CD4-positive, alpha-beta T cell treated with Interleukin-12 subunit alpha and Interleukin-12 subunit beta, for 1 hour (primary cell): ENCODE measurements at regions not wholly inside any gene's neighbourhood (a gene's known extent, or its start where the extent isn't known, plus 50 kb on each side); places are given as distances from the start of the nearest gene placed in this dataset.
"Not testable (repeated sequence)": the region's sequence is repeated elsewhere in the genome, so short reads cannot be mapped to it uniquely, and the experiment has no call there.

Experiments
- DNase-seq: peaks from one replicate; pipeline ENCODE4 v3.0.0-alpha.2; 2020

DNA sequence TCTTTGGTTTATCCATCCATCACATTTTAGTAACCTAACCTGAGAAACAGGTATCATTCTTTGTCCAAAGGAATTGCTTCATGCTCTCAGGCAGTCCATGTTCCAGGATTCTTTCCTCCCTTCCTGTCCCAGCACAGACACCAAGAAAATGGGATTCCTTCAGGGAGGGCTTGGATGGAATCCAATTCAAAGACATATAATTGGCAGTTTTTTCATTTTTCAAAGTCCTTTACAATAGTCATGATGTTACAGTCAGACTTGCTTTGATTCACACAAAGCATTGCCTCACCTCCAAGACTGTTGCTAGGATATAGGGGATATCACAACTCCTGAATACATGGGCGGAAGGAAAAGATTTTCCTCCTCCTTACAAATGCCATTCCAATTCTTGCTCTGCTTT is 241.4 kb upstream of the ACVR2A start:
- no peak for DNase-seq

DNA sequence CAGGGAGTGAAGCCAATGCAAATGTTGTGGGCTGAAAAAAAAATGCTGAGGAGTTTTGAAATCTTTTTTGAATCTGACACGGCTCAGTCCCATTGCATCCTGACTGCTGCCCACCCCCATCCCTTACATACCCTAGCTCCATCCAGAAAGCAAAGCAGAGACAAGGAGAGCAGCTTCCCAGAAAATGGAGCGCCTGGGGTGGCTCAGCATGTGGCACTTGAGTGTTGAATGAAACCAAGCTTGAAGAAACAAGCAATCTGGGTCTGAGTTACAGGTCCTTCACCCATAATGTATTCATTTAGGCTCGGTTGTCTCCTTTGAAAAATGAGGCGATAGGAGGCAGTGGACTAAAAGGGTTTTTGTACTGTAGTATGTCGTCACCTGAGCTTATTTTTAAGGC is 244.2 kb upstream of the ACVR2A start:
- DNase-seq, result no peak

DNA sequence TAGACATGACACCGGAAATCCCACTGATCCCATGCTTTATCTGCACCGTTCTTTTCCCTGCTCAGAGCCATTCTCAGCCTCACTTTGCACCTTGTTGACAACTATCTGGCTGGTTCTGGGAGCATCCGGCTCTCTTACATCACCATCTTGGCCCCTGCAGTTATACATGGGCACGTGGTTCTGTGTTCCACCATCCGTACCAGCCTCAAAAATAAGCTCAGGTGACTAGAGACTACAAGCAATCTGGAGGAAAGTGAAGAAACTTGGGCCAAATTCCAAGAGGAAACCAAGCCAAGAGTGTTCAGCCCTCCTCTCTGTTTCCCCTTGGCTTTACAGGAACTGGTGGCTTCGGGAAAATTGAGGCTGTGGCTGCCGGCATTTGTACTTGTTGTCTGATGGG is 244.6 kb upstream of the ACVR2A start:
- DNase-seq, result no peak

DNA sequence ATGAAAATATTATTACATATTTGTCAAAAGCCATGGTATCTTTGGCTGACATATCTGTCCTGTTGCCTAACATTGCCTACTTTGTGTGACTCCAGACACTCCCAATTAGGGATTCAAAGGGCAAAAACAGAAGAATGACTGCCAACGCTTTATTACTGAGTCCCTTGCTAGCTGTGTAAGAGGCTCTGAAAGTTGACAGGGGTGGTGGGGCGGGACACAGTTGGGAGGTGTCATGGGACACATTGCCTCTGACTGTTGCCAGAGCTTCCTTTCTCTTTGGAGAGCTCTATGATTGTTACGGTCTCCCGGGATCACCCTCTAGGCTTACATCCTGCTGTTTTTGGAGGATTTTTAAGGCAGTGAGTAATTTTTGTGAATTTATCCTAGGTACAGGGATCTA is 249.6 kb upstream of the ACVR2A start:
- no peak for DNase-seq

DNA sequence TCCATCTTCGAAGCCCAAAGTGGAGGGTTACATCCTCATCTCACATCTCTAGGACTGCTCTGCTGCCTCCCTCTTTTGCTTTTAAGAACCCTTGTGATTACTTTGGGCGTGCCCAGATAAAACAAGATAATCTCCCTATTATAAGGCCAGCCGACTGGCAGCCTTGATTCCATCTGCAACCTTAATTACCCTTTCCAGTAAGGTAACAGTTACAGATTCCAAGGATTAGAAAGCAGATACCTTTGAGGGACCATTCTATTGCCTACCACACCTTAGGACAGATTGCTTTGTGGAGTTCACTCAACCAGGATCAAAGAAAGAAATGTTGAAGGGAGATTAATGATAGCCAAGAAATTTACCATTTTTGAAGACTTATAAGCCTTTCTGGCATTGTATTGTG is 250.8 kb upstream of the ACVR2A start:
- no peak for DNase-seq

DNA sequence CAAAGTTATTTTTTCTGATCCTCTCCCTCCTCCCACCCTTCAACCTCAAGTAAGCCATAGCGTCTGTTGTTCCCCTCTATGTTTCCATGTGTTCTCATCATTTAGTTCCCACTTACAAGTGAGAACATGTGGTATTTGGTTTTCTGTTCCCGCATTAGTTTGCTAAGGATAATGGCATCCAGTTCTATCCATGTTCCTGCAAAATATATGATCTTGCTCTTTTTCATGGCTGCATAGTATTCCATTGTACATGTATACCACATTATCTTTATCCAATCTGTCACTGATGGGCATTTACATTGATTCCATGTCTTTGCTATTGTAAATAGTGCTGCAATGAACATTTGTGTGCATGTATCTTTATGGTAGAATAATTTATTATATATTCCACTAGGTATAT is 252.0 kb upstream of the ACVR2A start:
- not testable (repeated sequence) for DNase-seq

DNA sequence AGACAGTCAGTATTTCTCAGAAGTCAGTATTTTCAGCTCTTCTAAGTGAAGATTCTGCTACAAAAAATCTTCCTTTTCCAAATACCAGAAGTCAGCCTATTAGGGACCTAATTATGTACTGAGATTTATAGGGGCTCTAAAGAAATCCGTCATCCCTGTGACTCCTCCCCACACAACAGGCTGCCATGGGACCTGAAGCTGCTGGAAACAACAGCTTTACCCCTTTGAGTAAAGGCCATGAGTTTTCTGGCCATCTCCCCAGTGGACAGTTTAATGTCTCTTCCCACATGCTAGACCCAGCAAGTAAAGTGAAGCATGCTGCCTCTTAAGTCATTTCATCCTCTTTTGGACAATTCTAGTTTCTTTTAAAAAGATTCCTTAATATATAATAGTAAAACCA is 255.7 kb upstream of the ACVR2A start:
- no peak for DNase-seq

DNA sequence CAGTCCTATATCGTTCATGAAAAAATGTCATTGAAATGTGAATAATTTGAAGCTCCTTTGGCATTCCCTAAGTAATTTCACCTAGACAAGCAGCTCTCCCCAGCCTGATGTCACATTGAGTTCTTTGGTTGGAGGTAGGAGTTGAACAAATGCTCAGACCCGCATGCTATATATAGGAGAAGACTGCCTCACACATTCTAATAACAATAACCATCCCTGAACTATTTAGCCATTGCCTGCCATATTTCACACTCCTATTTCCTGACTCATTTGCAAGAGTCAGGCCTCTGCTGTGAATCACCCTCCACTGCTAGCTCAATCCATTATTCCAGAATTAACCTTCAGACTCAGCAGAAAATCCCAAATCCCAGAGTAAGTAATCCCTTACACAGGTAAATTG is 256.6 kb upstream of the ACVR2A start:
- no peak for DNase-seq

DNA sequence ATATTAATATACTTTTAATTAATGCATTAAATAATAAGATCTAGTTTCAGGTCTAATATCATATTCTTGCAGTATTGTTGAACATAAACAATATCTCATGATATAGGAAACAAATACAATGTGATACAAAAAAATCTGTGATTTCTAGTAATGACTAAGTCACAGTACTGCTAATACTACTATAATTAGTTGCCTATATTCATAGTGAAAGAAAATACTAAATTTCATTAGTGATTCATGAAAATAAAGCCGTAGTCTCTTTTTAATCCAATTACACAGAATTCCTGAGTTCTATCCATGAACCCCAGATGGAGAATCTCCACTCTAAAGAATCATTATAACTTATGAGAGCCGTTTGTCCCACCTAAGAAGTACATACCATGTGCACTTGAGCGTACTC is 266.3 kb upstream of the ACVR2A start:
- no peak for DNase-seq

DNA sequence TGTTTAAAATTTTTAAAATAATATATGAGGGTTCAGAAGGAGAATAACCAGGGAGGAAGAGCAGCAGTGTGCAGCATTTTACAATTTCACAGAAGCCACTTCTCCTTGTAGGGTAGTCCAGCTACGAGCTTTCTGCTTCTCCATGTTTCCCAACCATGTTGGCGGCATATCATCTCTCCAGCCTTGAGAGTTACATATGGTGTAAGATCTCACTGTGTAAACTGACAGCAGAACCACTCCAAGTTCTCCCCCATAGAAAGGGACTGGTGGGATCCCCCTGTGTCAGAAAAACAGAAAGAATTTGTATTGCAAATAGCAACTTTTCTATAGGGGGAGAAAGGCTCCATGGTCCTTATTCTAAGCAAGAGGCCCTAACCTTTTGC is 266.8 kb upstream of the ACVR2A start:
- no peak for DNase-seq

DNA sequence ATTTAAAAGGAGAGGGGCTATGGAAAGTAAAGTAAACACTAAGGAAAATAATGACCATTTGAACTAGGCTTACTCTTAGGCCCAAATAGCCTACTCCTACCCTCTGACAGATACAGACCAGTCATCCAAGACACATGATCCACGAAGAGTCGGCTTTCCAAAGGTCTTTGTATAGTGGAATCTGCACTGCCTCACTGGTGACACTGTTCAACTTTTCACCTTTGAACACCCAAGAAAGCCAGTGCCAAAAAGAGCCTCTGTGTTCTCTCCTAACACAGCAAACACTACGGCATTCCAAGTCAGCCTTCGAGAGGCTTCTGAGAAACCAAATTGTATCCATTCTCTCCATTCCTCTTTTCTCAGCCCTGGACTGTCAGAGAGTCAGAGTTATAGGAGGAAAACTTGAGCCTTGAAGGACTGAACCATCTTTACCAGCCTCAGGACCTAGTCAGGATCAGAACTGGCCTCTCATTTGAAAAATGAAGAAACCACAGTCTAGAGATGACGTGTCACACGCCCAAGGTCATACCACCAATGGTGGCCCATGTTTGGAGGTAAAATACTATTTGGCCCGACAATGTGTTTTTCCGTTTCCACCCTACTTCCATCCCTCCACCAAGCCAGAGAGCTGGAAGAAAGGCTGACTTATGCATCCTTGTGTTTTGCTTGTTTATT is 267.4 kb upstream of the ACVR2A start:
- DNase-seq, result no peak

DNA sequence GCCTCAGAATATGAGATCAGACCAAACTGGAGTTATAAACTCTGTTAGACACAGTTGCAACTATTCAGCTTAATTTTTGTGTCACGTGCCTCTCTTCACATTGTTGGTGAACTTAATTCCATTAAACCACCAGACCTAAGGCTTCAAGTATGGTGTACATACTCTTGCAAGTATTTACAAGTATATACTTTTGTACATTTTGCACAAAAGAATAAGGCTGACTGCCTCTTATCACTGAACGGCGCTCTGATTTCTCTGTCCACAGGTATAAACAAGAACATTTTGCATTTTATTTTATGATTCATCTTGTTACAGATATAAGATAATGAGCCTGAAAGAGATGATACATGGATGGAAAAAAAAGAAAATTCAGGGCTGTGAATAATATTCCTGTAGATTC is 269.7 kb upstream of the ACVR2A start:
- no peak for DNase-seq

DNA sequence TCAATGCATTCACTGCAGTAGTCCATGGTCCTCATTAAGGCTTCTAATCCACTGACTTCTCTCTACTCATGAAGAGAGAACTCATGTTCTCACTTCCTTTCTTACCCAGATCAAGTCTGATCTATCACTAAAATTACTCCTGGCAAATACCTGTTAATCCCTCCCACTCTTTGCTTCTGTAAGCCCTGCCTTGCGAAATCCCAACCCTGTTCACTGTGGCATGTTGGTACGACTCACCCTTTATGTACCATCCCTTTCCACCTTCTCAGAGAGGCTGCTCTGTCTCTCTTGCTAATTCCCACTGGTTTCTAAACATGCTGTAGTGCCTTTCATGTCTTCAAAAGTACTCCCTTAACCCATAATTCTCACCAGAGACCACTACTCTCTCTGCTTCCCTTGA is 272.2 kb upstream of the ACVR2A start:
- no peak for DNase-seq

DNA sequence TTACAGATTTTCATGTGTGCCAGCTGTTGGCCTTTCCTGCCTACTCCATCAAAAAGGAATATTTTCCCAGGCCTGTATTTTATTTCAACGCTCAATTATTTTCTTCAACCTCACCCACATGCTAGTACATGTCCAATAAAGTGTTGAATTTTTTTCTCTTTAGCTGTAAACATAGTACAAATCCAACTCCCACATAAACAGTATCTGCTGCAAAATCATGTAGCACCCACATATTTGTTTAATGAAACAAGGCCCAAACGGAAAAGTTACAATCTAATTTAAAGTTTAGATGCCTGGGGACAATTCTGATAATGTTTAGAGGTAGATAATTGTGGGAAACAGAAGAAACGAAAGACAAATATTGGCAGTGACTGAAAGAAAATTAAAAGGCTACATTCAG is 275.4 kb upstream of the ACVR2A start:
- no peak for DNase-seq

DNA sequence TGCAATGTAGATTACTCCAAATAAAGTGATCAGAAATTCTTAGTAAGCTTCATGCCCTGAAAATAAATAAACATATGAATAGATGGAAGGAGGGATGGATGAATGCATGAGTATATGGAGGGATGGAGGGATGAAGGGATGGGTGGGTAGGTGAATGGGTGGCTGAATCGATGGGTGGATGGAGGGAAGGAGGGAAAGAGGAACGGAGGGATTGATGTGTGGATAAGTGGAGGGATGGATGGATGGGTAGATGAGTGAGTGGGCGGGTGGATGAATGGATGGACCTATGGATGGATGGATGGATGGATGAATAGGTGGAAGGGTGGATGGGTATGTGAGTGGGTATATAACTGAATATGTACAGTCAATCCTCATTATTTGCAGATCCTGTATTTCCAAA is 276.7 kb upstream of the ACVR2A start:
- no peak for DNase-seq

DNA sequence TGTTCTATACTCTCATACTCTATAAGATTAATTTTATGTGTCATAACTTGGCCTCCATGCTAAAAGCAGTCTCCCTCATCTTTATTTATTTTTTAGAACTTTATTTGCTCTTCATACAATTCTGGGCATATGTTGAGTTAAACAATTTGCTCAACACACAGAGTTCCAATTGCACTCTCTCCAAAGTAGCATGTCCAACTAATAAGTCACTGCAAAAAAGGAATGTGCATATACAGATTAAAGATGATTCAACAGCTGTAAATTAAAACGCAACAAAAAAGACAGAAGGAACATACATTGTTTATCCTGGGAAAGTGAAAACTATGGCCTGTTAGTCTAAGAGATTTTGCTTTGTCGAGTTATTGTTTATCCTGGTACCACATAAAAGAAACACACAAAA is 277.7 kb upstream of the ACVR2A start:
- no peak for DNase-seq

DNA sequence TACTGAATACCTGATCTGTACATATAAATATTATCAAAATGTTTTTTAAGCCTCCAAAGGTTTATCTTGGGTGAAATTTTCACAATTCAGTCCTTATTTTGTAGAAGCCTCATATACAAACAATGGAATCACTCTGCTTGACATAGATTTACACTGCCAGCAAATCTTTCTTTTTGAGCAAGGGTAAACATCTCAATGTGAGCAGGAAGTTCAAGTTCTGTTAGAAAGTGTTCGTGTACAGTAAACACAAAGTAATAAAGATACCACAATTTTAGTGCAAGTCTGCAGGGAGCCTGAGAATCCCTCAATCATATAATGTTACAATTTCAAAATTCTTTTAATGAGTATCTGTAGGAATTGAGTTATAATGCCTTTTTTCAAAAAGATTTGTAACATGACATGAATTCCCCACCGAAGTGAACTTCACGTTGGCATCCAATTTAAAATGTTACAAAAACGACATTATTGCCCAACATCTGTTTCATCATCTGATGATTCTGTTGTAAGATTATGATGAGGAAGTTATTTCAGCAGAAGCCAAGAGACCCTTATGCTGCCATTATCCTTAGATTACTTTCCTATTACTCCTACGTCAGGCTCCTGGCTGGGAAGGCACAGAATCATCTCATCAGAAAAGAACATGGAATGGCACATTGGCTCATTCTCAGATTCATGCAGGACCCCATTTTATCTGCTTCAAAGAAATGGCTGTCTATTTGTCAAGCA is 283.9 kb upstream of the ACVR2A start:
- no peak for DNase-seq

DNA sequence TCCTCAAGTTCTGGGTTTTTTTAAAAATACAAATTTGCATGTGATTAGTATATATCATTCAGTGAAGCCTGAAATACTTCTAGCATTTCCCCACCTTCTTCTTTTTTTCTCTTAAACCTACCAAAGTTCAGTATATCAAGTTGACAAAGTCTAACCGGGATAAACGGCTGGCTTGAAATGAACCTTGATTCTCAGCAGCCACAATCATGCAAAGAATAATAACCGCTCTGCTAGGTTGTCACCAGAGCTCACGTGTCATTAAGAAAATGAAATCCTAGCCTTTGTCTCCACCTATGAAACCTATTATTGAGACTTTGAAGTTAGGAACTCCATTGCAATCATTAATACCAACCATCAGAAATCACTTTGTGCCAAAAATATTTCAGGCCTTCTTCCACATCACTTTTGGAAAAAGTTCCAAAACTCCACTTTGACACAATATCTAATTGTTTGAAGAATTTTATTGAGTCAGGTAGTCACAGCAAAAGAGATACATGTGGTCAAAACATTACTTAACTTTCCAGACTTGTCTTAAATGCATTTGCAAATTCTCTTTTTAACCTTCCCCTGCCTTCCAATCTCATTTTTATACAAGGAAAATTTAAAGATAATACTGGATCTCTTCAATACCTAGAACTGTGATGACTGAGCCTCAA is 285.6 kb upstream of the ACVR2A start:
- no peak for DNase-seq

DNA sequence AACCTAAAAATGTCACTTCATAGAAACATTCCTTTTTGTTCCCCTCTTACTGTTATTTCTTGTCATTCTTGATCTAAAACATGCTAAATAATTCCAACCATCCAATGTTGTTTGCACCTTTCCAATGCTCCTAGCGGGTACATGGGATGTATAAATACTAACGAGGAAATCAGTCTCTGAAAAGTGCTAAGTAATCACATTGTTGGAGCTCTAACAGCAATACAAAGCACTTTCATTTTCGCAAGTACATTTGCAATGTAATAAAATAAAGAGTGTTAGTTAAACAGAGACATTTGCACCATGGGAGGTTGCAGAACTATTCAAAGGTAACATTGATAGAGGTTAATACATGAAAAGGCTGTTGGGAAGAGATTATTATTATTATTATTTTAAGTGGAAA is 286.2 kb upstream of the ACVR2A start:
- DNase-seq, result no peak

DNA sequence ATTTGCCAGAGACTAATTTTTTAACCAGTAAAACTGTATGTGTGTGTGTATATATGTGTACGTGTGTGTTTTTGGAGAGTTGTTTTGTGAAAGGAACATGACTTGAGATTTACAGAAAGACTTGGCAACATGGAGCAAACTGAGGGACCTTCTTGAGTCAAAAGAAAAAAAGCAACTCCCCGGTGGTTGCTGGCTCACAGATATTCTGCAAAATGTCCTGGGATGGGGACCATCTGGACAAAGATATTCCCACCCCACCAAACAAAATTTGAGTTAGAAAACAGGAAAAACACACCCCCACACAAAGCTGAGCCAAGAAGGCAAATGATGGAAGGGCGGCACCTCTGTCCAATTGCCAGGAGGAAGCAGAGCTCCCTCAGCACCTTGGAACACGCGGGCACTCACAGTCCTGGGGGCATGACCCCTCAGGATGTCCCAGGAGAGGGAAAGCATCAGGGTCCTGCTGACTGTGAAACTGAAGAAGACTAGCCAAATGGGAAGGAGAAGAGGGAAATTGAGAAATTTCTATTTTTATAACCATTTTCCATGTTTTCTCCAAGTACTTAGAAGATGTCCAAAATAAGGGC is 290.2 kb upstream of the ACVR2A start:
- DNase-seq, result no peak

DNA sequence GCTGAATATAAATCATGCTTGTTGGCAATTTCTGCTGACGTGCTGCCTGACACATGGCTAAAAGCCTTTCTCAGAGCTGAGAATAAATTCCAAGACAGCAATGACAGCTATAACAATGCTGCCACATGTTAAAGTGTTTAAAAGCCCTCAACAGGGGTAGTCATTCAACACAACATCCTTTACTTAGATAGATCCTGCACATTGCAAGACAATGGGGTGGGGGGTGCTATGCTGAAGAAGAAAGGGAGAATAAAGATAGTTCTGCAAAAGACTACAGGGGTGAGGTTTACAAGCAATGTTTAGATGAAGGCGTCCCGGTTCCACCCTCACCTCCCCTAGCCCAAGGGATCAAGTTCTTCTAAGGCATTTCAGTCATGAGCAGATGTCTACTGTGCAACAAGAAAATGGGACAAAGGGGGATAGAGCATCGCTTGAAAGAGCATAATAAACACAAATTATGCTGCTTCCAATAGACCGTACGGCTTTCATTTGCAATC is 291.0 kb upstream of the ACVR2A start:
- DNase-seq, result no peak

DNA sequence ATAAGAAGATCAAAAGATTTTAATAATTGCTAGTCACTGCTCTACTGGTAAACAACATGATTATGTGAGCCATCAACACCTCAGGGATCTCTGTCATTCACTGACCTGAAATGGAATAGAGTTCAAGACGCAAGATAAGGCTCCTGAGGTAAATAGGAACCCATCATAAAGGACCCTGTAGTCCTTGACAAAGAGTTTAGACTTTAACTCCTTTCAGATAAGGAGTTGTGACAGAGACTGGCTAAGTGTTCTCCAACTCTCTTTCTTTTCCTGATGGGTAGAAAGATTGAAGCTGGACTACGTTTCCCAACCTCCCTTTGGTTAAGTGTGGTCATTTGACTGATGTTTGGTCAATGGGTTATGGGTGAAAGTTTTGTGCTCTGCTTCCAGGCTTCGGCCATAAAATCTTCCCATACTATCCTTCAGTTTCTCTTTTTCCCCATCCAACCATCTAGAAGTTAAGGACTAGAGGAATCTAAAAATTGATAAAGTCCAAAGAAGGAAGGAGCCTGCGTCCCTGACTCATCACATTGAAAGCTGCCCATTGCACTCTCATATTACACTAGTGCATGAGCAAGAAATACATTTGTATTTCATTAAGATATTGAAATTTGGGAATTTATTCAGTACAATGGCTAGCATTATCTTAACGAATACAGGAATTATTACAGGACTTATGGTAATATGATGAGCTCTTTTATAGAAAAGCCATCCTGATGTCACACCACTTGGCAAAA is 293.7 kb upstream of the ACVR2A start:
- no peak for DNase-seq

DNA sequence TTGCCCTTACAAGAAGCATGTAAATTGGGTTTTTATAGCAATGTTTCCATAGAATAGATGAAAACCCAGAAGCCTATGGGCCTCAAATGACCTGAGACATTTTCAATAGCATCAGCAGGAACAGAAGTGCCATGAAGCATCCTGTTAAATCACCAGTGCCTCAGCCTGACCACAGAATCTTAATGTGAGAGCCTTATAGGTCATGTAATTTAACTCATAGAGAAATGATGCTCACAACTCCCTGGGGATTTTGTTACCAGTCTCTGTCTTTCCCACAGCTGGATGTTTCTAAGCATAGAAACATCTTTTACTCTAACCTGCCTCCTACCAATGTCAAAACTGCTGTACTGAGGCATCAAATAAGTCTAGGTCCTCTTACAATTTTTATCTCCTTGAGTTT is 295.8 kb upstream of the ACVR2A start:
- no peak for DNase-seq
